ENCODE measurements at regions not wholly inside any gene's neighbourhood (a gene's known extent, or its start where the extent isn't known, plus 50 kb on each side); places are given as distances from the start of the nearest gene placed in this dataset.

DNA sequence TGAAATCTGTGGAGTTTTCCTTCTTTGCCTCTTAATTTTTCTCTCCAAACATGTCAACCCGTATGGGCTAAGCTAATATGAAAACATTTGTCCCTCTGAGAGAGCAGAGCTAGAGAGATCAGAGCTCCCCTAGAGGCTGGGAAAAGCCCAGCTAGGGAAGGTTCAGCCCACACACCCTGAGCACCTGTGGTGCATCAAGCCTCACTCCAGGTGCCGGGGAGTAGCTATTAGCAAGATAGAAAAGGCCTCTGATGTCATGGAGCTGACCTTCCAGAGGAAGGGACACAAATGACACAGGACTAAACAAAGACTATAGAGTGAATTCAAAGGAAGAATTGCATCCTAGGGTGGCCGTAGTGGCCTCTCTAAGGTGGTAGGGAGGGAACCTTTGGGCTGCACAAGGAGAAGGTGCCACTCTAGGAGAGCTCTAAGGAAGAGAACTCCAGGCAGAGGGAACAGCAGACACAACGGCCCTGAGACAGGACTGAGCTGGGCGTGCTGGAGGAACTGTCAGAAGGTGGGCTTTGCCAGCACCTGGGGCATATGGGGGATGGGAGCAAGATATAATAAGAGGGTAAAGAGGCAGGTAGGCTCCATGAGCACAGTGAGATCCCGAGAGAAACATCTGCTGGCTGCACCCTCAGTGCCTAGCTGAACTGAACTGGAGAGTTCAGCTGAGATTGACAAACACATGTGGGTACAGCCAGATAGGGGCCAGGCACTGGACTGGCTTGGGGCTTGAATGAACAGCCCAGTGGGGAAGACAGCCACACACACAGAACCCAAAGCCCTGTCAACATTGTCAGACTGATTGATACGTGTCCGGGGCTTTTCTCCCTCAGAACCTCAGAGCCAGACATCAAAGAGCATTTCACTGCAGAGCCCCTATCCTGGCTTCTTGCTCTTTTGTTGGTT is 65.5 kb upstream of the DRD2 start:
- TF ChIP-seq, protein P1, sequence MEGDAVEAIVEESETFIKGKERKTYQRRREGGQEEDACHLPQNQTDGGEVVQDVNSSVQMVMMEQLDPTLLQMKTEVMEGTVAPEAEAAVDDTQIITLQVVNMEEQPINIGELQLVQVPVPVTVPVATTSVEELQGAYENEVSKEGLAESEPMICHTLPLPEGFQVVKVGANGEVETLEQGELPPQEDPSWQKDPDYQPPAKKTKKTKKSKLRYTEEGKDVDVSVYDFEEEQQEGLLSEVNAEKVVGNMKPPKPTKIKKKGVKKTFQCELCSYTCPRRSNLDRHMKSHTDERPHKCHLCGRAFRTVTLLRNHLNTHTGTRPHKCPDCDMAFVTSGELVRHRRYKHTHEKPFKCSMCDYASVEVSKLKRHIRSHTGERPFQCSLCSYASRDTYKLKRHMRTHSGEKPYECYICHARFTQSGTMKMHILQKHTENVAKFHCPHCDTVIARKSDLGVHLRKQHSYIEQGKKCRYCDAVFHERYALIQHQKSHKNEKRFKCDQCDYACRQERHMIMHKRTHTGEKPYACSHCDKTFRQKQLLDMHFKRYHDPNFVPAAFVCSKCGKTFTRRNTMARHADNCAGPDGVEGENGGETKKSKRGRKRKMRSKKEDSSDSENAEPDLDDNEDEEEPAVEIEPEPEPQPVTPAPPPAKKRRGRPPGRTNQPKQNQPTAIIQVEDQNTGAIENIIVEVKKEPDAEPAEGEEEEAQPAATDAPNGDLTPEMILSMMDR (conservative IDR thresholded peaks at IDR 0.05), result no peak
- TF ChIP-seq EZH2 (IDR thresholded peaks at IDR 0.05; ENCODE audit: low read depth), result no peak
